DMS 273 treated with DMSO at 0.1 percent for 48 hours (cell line): ENCODE measurements at regions not wholly inside any gene's neighbourhood (a gene's known extent, or its start where the extent isn't known, plus 50 kb on each side); places are given as distances from the start of the nearest gene placed in this dataset.
"Not testable (repeated sequence)": the region's sequence is repeated elsewhere in the genome, so short reads cannot be mapped to it uniquely, and the experiment has no call there.

Source experiments
- DNase-seq: peaks from one replicate; lab custom pipeline; 2025; lab: John Stamatoyannopoulos, UW

GRCh38 chr16:22721511-22722100, 92.4 kb upstream of the HS3ST2 start:
- DNase-seq, result no peak

DNA sequence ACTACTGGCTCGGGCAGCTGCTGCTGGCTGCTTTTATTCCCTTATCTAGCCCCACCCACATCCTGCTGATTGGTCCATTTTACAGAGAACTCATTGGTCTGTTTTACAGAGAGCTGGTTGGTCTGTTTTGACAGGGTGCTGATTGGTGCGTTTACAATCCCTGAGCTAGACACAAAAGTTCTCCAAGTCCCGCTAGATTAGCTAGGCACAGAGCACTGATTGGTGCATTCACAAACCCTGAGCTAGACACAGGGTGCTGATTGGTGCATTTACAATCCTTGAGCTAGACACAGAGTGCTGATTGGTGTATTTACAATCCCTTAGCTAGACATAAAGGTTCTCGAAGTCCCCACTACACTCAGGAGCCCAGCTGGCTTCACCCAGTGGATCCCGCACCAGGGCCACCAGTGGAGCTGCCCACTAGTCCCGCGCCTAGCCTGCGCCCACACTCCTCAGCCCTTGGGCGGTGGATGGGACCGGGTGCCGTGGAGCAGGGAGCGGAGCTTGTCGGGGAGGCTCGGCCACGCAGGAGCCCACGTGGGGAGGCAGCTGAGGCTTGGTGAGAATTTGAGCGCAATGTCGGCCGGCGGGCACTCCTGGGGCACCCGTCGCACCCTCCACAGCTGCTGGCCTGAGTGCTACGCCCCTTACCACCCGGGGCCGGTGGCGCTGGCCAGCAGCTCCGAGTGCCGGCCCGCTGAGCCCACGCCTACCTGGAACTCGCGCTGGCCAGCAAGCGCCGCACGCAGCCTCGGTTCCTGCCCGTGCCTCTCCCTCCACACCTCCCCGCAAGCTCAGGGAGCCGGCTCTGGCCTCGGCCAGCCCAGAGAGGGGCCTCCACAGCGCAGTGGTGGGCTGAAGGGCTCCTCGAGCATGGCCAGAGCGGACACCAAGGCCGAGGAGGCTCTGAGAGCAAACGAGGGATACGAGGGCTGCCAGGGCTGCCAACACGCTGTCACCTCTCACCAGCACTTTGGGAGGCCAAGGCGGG, 91.1 kb upstream of the HS3ST2 start:
- not testable (repeated sequence) for DNase-seq

GRCh38 chr16:22726868-22727267, 87.1 kb upstream of the HS3ST2 start:
- DNase-seq, result no peak

GRCh38 chr16:22727285-22728166, 86.4 kb upstream of the HS3ST2 start:
- no peak for DNase-seq

- DNase-seq, result no peak
Observed at GRCh38 chr16:22728167-22728836, 85.7 kb upstream of the HS3ST2 start.

- DNase-seq, result no peak
Observed at GRCh38 chr16:22732400-22732799, 81.6 kb upstream of the HS3ST2 start.

GRCh38 chr16:22732959-22733358, 81.0 kb upstream of the HS3ST2 start:
- DNase-seq, result no peak

- no peak for DNase-seq
Observed at GRCh38 chr16:22734368-22734767, 79.6 kb upstream of the HS3ST2 start.

- DNase-seq, result no peak
Observed at GRCh38 chr16:22736791-22737190, 77.2 kb upstream of the HS3ST2 start.

GRCh38 chr16:22739077-22739476, 74.9 kb upstream of the HS3ST2 start:
- no peak for DNase-seq

DNA sequence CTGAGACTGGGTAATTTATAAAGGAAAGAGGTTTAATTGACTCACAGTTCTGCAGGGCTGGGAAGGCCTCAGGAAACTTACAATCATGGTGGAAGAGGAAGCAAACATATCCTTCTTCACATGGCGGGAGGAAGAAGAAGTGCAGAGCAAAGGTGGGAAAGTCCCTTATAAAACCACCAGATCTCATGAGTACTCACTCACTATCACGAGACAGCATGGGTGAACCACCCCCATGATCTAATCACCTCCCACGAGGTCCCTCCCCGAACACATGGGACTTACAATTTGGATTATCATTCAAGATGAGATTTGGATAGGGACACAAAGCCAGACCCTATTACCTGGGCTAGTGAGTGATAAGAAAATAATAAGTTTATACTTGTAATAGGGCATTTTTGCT, 70.6 kb upstream of the HS3ST2 start:
- no peak for DNase-seq

DNA sequence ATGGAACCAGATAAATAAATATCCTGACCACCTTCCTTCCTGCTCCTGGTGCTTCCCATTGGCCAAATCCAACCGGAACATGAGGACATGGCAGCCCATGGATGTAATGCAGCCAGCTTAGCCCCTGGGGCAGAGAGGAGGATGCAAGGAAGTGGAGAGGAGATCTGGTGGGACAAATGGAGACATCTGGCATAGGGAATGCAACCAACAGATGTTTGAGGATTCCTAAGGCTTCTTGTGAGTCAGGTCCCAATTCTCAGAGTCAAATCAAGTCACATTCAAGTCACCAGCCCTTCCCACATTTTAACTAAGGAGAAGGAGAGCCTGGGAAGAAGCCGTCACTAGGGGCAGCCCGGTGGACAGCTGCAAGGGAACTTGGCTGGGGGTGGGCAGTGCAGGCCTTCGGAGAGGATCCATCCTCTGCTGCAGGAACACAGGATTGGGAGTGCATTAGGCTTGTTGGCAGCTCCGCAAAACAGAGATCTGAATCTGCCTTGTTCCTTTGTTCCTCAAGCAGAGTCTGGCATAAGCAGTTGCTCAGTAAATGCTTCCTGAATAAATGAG, 62.8 kb upstream of the HS3ST2 start:
- no peak for DNase-seq

- no peak for DNase-seq
Observed at GRCh38 chr16:22751685-22752084, 62.3 kb upstream of the HS3ST2 start.

DNA sequence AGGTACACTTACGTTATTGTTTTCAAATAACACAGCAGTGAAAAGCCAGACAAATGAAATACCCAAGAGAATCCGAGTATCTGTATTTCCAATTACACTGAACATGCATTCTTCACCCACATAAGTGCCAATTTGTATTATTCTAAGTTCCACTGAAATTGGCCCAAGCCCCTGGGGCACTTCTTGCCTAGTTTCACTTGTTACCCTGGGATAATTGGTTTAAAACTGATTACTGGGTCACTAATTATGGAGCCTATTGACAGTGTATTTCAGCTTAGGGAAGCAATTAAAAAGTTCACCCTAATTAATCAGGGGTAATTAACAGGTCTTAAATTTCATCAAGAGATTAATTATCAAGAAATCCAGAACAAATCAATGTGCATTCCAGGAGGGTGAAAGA, 60.5 kb upstream of the HS3ST2 start:
- no peak for DNase-seq

DNA sequence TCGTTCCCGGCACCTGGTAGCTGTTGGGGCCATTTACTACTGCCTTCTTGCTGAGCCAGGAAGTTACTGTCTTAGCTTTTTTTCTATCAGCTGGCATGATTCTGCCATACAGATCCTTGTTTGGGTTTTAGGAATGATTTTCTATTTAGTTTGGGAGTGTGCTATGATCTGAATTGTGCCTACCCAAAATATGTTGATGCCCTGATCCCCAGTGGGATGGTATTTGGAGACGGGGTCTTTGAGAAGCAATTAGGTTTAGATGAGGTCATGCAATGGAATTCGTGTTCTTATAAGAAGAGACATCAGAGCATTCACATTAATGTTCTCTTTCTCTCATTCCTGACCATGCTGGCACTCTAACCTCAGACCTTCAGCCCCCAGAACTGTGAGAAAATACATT, 59.4 kb upstream of the HS3ST2 start:
- no peak for DNase-seq

DNA sequence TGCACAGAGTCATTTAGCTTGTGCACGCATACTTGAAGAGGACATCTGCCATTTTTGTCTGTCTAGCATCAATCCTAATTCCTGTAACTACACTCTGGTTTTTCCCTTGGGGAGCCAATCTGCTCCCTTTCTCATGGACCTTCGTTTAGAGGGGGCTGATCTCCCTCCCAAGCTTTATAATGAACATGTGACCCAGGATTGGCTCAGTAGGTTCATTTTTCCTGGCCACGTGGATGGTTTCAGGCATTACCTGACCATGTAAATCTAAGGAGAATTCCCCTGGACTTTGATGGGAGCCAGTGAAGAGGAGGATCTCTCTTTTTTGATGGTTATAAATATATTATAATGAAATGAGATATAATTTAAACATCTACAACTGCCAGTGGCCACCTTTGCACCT, 56.8 kb upstream of the HS3ST2 start:
- DNase-seq, result no peak

DNA sequence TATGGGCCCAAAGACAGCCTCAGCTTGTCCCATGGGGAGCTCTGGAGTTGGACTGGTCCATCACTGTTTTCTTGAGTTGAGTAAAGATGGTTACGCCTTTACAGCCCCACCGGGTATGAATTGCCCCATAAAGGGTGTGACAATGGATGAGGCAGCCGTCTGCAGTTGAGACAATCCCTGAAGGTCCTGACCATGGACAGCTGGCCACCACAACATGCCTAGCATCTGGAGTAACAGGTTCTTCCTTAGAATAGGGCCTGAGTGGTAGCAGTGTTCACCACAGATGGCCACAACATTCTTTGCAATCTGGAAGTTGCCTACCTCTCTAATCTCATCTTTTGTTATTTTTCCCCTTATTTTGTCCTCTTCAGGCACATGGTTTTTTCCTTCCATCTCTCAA, 51.5 kb upstream of the HS3ST2 start:
- no peak for DNase-seq

- no peak for DNase-seq
Observed at GRCh38 chr16:22763437-22764080, 50.4 kb upstream of the HS3ST2 start.
